ENCODE measurements at regions not wholly inside any gene's neighbourhood (a gene's known extent, or its start where the extent isn't known, plus 50 kb on each side); places are given as distances from the start of the nearest gene placed in this dataset.

DNA sequence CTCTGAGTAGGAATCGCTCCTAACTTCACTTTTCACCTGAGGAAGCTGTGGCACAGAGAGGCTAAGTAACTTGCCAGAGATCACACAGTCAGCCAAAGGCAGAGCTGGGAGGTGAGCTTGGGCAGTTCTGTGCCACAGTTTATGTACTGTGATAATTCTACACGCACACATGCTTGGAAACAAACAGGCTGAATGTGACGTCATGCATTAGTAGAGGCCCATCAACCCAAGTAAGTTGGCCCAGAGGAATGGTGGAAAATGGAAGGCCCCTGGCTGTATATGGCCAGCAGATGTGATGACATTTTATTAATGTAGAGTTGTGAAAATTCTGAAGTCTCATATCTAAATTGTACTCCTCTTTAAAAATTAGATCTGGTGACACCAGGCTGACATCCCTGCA lies 394.0 kb downstream of the MIAT start:
- intact Hi-C loops (cut with micrococcal nuclease), result no loop called here
- Mint-ChIP-seq H3K27me3 (ENCODE audit: insufficient read depth) (peaks cover 2% of the 10 kb centered on the region), H3K36me3 (ENCODE audit: low read depth) (no peaks in the 10 kb centered on the region), H3K27ac (no peak overlapping the region), H3K4me3 (no peak overlapping the region), H3K4me1 (ENCODE audit: low read depth) (no peaks in the 10 kb centered on the region), H3K9me3 (no peaks in the 10 kb centered on the region)
- DNase-seq (ENCODE audit: low spot score), result no peak

DNA sequence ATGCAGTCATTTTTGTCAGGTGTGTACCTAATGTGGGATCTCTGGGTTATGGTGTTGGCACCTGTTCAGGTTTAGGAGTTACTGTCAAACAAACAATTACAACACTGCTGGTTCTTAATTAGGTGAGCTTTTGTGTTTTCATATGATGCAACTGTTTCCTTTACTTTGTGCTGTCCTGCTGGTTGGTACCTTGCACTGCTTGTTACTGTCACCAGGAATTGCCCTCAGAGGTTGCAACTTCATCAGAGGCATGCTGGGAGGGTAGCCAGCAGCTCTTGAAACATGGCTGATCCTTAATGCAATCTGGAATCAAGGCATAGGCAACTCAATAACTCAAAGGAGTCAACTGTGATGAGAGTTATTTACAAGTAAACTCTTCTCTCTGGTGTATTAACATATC lies 400.3 kb downstream of the MIAT start:
- intact Hi-C loops (cut with micrococcal nuclease), result no loop called here
- Mint-ChIP-seq H3K27me3 (ENCODE audit: insufficient read depth) (no peaks in the 10 kb centered on the region), H3K36me3 (ENCODE audit: low read depth) (no peaks in the 10 kb centered on the region), H3K27ac (no peak overlapping the region), H3K4me3 (no peak overlapping the region), H3K4me1 (ENCODE audit: low read depth) (no peaks in the 10 kb centered on the region), H3K9me3 (no peaks in the 10 kb centered on the region)
- DNase-seq (ENCODE audit: low spot score), result no peak

DNA sequence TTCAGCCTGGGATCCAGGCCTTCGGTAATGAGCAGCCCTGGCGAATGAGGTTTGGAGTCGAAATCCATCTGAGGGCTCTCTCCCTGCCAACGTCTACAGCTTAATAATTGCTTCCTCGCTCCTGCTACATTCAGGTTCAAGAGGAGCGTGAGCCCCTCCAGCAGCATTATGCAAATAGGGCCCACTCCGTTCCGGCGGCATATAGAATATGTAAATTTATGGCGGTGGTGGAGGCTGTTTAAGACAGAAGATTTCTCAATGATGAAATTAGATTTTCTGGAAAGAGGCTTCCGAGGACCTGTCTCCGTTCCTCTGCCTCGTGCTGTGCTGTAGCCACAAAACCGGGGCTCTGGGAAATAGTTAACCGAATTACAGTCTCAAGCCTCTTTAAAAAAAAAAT lies 402.8 kb downstream of the MIAT start:
- no peak overlapping the region for H3K4me3 Mint-ChIP-seq
- intact Hi-C loops (cut with micrococcal nuclease), result no loop called here
- H3K9me3 Mint-ChIP-seq, result no peaks in the 10 kb centered on the region
- H3K36me3 Mint-ChIP-seq (ENCODE audit: low read depth), result no peaks in the 10 kb centered on the region
- H3K27ac Mint-ChIP-seq, result no peak overlapping the region
- peaks cover 9% of the 10 kb centered on the region for H3K27me3 Mint-ChIP-seq (ENCODE audit: insufficient read depth)
- no peak for DNase-seq (ENCODE audit: low spot score)
- no peaks in the 10 kb centered on the region for H3K4me1 Mint-ChIP-seq (ENCODE audit: low read depth)

DNA sequence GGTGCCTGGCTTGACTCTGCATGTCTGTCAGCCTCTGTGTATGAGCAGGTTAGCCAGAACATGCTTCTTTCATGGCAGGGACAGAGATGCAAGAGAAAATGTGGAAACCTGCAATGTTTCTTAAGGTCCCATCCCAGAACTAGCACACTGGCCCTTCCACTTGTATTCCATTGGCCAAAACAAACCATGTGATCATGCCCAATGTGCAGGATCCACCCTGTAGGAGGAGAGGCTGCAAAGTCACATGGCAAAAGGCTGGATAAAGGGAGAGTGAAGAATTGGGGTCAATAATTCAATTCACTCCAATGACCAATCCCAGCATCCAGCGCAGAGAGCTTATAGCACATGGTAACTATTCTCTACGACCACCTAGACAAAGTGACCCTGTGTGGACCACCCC lies 405.5 kb downstream of the MIAT start:
- no peak overlapping the region for H3K27ac Mint-ChIP-seq

DNA sequence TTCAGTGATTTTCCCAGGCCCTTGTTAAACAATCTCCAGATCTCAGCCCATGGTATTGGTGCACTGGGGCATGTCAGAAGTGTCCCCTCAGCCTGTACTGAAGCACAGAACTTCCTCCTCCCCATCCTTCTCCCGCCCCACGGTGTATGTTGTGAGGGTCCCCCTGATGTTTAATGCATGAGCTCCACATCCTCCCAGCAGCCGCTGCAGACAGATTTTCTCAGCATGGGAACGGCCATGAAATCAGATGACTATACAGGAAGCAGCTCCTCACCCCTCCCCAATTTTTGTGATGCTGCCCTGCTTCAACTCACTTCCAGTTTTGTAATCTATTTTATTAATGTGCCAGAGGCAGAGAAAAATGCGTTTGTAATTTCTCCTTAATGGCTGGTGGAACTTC lies 406.0 kb downstream of the MIAT start:
- peaks cover 10% of the 10 kb centered on the region for H3K27me3 Mint-ChIP-seq (ENCODE audit: insufficient read depth)
- H3K4me3 Mint-ChIP-seq, result no peak overlapping the region
- peaks cover 4% of the 10 kb centered on the region for H3K4me1 Mint-ChIP-seq (ENCODE audit: low read depth)
- no peaks in the 10 kb centered on the region for H3K9me3 Mint-ChIP-seq
- intact Hi-C loops (cut with micrococcal nuclease), result no loop called here
- no peak overlapping the region for H3K27ac Mint-ChIP-seq
- DNase-seq (ENCODE audit: low spot score), result no peak
- no peaks in the 10 kb centered on the region for H3K36me3 Mint-ChIP-seq (ENCODE audit: low read depth)

More for the DNA sequence above, 405.5 kb downstream of the MIAT start:
- H3K36me3 Mint-ChIP-seq (ENCODE audit: low read depth), result no peaks in the 10 kb centered on the region
- peaks cover 10% of the 10 kb centered on the region for H3K27me3 Mint-ChIP-seq (ENCODE audit: insufficient read depth)
- no peaks in the 10 kb centered on the region for H3K9me3 Mint-ChIP-seq
- DNase-seq (ENCODE audit: low spot score), result no peak
- H3K4me1 Mint-ChIP-seq (ENCODE audit: low read depth), result peaks cover 2% of the 10 kb centered on the region
- no peak overlapping the region for H3K4me3 Mint-ChIP-seq
- intact Hi-C loops (cut with micrococcal nuclease), result no loop called here

DNA sequence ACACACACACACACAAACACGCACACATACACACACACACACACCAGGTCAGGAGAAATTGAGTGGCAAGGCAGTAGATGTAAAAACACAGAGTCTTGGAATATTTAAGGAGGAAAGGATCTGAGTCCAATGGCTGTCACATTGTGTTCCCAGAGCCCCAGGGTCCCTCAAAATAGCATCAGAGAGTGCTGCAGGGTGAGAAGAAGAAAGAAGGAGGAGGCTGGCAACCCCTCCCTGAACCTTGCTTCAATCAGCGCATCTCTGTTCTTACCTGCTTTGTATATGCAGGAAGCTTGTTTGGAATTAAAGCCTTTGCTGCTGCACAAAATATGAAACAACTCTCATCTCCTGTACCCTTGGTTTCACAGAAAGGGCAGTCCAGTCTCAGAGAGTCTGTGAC lies 406.5 kb downstream of the MIAT start:
- no peak overlapping the region for H3K27ac Mint-ChIP-seq
- H3K4me3 Mint-ChIP-seq, result no peak overlapping the region
- no peaks in the 10 kb centered on the region for H3K36me3 Mint-ChIP-seq (ENCODE audit: low read depth)
- peaks cover 10% of the 10 kb centered on the region for H3K27me3 Mint-ChIP-seq (ENCODE audit: insufficient read depth)
- intact Hi-C loops (cut with micrococcal nuclease), result no loop called here
- peaks cover 4% of the 10 kb centered on the region for H3K4me1 Mint-ChIP-seq (ENCODE audit: low read depth)
- H3K9me3 Mint-ChIP-seq, result no peaks in the 10 kb centered on the region
- DNase-seq (ENCODE audit: low spot score), result no peak

DNA sequence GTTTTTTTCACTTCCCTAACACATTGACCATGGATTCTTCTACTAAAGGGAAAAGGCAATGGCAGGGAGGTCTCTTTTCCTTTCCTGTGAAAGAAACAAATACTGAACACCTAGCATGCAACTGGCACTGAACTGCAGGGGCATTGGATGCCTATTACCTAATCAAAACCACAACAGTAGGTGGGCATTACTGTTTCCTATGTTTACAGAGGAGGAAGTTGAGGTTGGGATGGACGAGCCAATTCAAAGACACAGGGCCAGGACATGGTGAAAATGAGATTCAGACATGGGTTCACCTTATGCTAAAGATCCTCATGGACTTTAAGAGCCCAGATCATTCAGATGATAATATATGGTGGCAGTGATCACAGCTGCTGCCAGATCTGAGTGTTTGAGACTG lies 407.0 kb downstream of the MIAT start:
- no peaks in the 10 kb centered on the region for H3K36me3 Mint-ChIP-seq (ENCODE audit: low read depth)
- H3K9me3 Mint-ChIP-seq, result no peaks in the 10 kb centered on the region
- peaks cover 10% of the 10 kb centered on the region for H3K27me3 Mint-ChIP-seq (ENCODE audit: insufficient read depth)
- H3K4me3 Mint-ChIP-seq, result no peak overlapping the region
- peaks cover 4% of the 10 kb centered on the region for H3K4me1 Mint-ChIP-seq (ENCODE audit: low read depth)
- no peak for DNase-seq (ENCODE audit: low spot score)
- no peak overlapping the region for H3K27ac Mint-ChIP-seq
- intact Hi-C loops (cut with micrococcal nuclease), result no loop called here

DNA sequence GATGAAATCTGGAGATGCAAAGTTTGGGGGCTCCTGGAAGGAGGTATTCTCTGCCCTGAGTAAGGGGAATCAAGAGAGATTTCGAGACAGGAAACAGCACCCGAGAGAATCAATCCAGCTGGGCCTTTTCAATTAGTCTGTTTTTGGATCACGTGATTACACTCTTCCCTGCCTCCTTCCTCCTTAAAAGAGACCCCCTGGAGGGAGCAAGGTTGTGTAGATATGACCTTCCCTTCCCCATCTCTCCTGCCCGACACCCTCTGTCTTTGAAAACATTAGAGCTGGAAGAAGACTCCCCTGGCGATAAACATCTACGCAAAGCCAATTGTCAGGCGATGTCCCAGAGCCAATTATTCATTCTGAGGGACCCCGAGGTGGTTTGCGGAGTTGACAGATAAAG lies 407.9 kb downstream of the MIAT start:
- Mint-ChIP-seq H3K27ac (no peak overlapping the region), H3K4me1 (ENCODE audit: low read depth) (peaks cover 4% of the 10 kb centered on the region), H3K27me3 (ENCODE audit: insufficient read depth) (peaks cover 10% of the 10 kb centered on the region), H3K9me3 (no peaks in the 10 kb centered on the region), H3K4me3 (no peak overlapping the region), H3K36me3 (ENCODE audit: low read depth) (no peaks in the 10 kb centered on the region)
- DNase-seq (ENCODE audit: low spot score), result no peak
- intact Hi-C loops (cut with micrococcal nuclease), result no loop called here

DNA sequence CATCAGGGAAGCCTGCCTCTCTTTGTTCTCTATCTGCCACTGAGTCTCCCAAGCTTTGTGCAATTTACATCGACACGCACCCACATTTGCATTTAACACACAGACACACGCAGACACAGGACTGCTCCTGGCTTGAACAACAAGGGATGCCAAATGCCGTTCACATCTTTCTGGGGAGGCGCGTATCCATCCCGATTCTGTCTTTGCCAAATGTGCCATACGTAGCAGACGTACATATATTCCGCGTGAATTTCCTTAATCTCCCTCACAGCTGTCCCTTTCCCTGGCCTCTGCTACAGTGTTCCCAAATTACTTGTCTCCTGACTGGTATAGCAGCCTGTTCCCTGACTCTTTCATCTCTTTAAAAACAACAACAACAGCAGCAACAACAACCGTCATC lies 409.5 kb downstream of the MIAT start:
- intact Hi-C loops (cut with micrococcal nuclease), result no loop called here
- peaks cover 13% of the 10 kb centered on the region for H3K27me3 Mint-ChIP-seq (ENCODE audit: insufficient read depth)
- no peaks in the 10 kb centered on the region for H3K9me3 Mint-ChIP-seq
- H3K27ac Mint-ChIP-seq, result no peak overlapping the region
- H3K4me1 Mint-ChIP-seq (ENCODE audit: low read depth), result peaks cover 4% of the 10 kb centered on the region
- no peak overlapping the region for H3K4me3 Mint-ChIP-seq
- no peak for DNase-seq (ENCODE audit: low spot score)
- H3K36me3 Mint-ChIP-seq (ENCODE audit: low read depth), result no peaks in the 10 kb centered on the region

DNA sequence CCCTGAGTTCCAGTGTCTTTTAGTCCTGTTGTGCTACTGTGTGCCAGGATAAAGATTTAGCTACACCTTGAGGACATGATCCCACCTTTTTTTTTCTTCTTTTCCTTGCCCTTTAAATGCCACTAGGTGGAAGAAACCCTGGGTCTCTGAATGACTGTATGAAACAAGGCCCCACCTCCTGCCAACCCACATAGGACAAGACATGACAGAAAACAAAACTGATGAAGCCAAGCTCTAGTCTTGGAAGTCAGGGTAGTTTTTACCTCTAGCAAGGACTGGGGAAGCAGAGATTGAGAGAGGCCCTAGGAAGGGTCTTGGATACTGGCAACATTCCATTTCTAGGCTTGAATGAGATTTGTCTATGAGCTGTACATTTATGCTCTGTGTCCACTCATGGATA lies 410.7 kb downstream of the MIAT start:
- H3K27me3 Mint-ChIP-seq (ENCODE audit: insufficient read depth), result peaks cover 12% of the 10 kb centered on the region

DNA sequence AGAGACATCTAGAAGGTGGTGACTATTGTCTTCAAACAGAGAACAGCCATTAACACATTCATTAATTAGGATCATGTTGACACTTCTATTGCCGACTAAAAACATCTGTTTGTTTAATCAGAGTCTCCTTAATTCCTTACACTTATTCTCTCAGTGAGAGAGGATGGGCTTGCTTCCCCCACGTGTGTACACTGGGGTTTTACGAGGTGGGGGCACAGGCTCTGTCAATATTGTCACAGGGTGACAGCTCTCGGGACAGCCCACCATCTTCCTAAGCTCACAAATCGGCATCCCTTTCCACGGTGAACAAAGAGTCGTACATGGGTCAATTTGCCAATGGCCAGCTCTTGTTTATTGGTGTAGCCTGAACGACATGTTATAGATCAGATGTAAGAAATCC lies 413.2 kb downstream of the MIAT start:
- peaks cover 4% of the 10 kb centered on the region for H3K4me1 Mint-ChIP-seq (ENCODE audit: low read depth)
- no peaks in the 10 kb centered on the region for H3K9me3 Mint-ChIP-seq
- H3K27ac Mint-ChIP-seq, result no peak overlapping the region
- intact Hi-C loops (cut with micrococcal nuclease), result no loop called here
- H3K4me3 Mint-ChIP-seq, result no peak overlapping the region
- no peak for DNase-seq (ENCODE audit: low spot score)
- peaks cover 3% of the 10 kb centered on the region for H3K27me3 Mint-ChIP-seq (ENCODE audit: insufficient read depth)
- H3K36me3 Mint-ChIP-seq (ENCODE audit: low read depth), result no peaks in the 10 kb centered on the region

More for the DNA sequence above, 410.7 kb downstream of the MIAT start:
- intact Hi-C loops (cut with micrococcal nuclease), result no loop called here
- no peak overlapping the region for H3K4me3 Mint-ChIP-seq
- no peak for DNase-seq (ENCODE audit: low spot score)
- no peaks in the 10 kb centered on the region for H3K36me3 Mint-ChIP-seq (ENCODE audit: low read depth)
- peaks cover 4% of the 10 kb centered on the region for H3K4me1 Mint-ChIP-seq (ENCODE audit: low read depth)
- no peak overlapping the region for H3K27ac Mint-ChIP-seq
- no peaks in the 10 kb centered on the region for H3K9me3 Mint-ChIP-seq

DNA sequence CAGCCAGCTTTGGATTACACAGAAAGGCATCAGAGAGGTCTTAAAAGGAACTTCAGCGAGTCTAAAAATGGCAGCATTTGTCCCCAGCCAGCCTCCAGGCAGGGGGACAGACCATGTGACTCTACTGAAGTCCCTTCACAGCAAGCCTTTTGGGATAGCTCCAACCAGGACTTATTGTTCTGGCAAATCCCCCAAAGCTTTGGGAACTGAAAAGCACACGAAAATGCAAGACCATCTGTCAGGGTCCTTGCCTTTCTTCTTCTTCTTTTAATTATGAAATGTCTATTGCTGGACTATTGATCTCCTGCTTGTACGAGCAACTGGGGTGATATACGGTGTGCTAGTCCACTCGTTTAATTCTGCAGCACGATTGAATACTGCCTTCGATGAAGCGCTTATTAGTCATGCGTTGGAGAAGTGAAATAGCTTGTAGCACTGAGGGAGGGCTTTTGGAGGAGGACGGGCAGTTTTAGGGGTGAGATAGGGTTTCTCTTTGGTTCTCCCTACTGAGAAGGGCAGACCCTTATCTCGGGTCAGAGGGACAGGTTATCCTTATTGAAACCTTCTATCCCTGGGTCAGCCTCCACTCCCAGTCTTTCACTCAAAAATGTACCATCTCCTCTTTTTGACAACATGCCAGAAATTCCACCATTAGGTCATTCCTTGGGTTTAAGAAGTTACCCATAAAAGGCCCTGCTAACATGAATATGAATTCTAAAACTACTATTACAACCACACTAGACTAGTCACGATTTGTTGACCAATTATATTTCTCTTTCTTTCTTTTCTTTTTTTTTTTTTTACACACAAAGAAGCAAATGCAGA lies 416.4 kb downstream of the MIAT start:
- intact Hi-C loops (cut with micrococcal nuclease), result no loop called here
- Mint-ChIP-seq H3K4me3 (no peak overlapping the region), H3K4me1 (ENCODE audit: low read depth) (no peaks in the 10 kb centered on the region), H3K9me3 (no peaks in the 10 kb centered on the region), H3K27me3 (ENCODE audit: insufficient read depth) (peaks cover 3% of the 10 kb centered on the region), H3K36me3 (ENCODE audit: low read depth) (no peaks in the 10 kb centered on the region), H3K27ac (no peak overlapping the region)
- DNase-seq (ENCODE audit: low spot score), result no peak

DNA sequence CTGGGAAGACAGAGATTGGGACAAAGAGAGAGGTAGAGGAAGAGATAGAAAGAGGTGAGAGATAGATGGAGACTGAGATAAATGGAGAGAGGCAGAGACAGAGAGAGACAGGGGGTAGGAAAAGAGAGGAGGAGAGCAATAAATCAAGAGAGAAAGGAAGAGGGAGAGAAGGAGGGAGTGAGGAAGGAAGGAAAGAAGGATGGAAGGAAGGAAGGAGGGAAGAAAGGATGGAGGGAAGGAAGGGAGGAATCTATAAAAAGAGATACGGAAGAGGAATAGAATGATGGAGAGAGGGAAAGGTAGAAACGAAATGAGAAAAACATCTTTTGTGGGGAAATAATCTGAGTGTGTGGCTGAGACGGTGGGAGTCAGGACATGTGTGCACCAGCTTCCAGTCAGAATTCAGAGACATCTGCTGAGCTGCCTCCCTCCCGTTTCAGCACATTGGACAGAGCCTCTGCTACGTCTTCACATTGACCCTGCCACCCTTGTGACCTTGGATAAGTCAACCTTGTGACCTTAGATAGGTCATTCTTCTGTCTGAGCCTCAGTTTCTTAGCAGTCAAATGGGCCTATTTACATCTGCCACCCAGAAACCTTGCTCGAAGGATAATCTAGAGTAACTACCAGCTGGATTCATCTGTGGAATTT lies 417.8 kb downstream of the MIAT start:
- no peak overlapping the region for H3K27ac Mint-ChIP-seq

More for the DNA sequence above, 417.8 kb downstream of the MIAT start:
- no peaks in the 10 kb centered on the region for H3K36me3 Mint-ChIP-seq (ENCODE audit: low read depth)
- H3K4me1 Mint-ChIP-seq (ENCODE audit: low read depth), result no peaks in the 10 kb centered on the region
- H3K27me3 Mint-ChIP-seq (ENCODE audit: insufficient read depth), result peaks cover 3% of the 10 kb centered on the region
- no peaks in the 10 kb centered on the region for H3K9me3 Mint-ChIP-seq
- intact Hi-C loops (cut with micrococcal nuclease), result no loop called here
- DNase-seq (ENCODE audit: low spot score), result no peak
- H3K4me3 Mint-ChIP-seq, result no peak overlapping the region
